ENCODE measurements at regions not wholly inside any gene's neighbourhood (a gene's known extent, or its start where the extent isn't known, plus 50 kb on each side); places are given as distances from the start of the nearest gene placed in this dataset.

DNA sequence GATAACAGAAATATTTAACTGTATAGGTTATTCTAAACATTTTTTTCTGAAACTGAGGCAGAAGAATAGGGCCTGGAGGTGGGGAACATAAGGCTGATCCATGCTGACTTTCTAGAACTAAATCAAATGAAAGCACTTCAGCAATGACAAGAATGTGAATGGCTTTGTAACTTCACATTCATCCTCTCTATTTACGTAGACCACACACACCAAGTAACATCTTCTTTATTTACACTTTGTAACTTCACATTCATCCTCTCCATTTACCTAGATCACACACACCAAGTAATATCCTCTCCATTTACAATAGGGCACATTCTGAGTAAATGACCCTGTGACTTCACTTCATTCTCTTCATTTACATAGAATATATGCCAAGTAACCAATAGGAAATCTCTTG is 251.8 kb upstream of the CDH9 start:
- ATAC-seq (ENCODE audit: insufficient number of reproducible peaks, low FRiP score, low read depth) (no peak), DNase-seq (ENCODE audit: low spot score) (no peak)
- Histone ChIP-seq H3K27me3 (replicated peaks; ENCODE audit: insufficient read depth) (no peaks in the 10 kb centered on the region), H3K27ac (no peak overlapping the region), H3K9me3 (no peaks in the 10 kb centered on the region), H3K36me3 (no peaks in the 10 kb centered on the region), H3K4me1 (ENCODE audit: control insufficient read depth in 1 of 2, low read depth in 2 of 2) (no peaks in the 10 kb centered on the region), H3K4me3 (no peak overlapping the region)
- TF ChIP-seq, protein P1, sequence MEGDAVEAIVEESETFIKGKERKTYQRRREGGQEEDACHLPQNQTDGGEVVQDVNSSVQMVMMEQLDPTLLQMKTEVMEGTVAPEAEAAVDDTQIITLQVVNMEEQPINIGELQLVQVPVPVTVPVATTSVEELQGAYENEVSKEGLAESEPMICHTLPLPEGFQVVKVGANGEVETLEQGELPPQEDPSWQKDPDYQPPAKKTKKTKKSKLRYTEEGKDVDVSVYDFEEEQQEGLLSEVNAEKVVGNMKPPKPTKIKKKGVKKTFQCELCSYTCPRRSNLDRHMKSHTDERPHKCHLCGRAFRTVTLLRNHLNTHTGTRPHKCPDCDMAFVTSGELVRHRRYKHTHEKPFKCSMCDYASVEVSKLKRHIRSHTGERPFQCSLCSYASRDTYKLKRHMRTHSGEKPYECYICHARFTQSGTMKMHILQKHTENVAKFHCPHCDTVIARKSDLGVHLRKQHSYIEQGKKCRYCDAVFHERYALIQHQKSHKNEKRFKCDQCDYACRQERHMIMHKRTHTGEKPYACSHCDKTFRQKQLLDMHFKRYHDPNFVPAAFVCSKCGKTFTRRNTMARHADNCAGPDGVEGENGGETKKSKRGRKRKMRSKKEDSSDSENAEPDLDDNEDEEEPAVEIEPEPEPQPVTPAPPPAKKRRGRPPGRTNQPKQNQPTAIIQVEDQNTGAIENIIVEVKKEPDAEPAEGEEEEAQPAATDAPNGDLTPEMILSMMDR (IDR thresholded peaks at IDR 0.05) = no peak

DNA sequence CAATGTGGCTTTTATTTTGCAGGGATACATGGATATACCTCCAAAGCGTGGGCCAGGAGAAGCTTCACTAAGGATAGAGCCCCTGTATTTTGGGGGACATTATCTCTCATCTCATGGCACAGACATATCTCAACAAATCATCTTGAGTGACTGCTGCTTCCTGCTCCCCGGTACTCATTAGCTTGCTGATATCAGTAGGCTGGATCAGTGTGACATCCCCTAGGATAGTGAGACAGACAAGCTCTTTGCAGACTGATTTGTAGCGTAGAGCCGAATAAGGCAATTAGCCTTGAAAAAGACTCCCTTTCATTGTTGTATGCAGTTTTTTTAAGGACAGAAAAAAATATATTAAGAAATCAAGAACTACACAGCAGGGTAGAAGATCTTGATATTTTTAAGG is 237.7 kb upstream of the CDH9 start:
- Histone ChIP-seq H3K36me3 (no peaks in the 10 kb centered on the region), H3K27ac (no peak overlapping the region), H3K4me1 (ENCODE audit: control insufficient read depth in 1 of 2, low read depth in 2 of 2) (no peaks in the 10 kb centered on the region), H3K27me3 (replicated peaks; ENCODE audit: insufficient read depth) (no peaks in the 10 kb centered on the region), H3K9me3 (no peaks in the 10 kb centered on the region), H3K4me3 (no peak overlapping the region)
- ATAC-seq (ENCODE audit: insufficient number of reproducible peaks, low FRiP score, low read depth) = no peak
- TF ChIP-seq, protein P1 (IDR thresholded peaks at IDR 0.05) = no peak
- no peak for DNase-seq (ENCODE audit: low spot score)

DNA sequence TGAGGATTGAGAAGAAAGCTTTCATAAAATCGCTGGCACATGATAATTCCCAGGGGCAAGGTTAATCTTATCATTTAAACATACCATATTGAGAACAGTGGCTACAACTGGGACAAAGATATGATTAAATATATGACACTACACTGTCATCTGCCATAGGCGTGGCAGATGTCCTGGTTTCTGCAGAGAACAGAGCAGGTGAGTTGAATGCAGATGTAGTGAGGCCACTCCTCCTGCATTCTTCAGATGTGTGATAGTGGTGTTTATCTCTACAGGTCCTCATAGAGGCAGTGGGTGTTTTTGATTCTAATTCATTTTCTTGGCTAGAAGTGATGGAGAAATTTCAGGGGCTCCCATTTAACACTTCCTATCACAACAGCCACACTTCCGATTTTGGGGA is 237.0 kb upstream of the CDH9 start:
- Histone ChIP-seq H3K27ac (no peak overlapping the region), H3K27me3 (replicated peaks; ENCODE audit: insufficient read depth) (no peaks in the 10 kb centered on the region), H3K36me3 (no peaks in the 10 kb centered on the region), H3K4me3 (no peak overlapping the region), H3K4me1 (ENCODE audit: control insufficient read depth in 1 of 2, low read depth in 2 of 2) (no peaks in the 10 kb centered on the region), H3K9me3 (no peaks in the 10 kb centered on the region)
- TF ChIP-seq, protein P1 (IDR thresholded peaks at IDR 0.05) = no peak
- DNase-seq (ENCODE audit: low spot score) = no peak
- ATAC-seq (ENCODE audit: insufficient number of reproducible peaks, low FRiP score, low read depth) = no peak

DNA sequence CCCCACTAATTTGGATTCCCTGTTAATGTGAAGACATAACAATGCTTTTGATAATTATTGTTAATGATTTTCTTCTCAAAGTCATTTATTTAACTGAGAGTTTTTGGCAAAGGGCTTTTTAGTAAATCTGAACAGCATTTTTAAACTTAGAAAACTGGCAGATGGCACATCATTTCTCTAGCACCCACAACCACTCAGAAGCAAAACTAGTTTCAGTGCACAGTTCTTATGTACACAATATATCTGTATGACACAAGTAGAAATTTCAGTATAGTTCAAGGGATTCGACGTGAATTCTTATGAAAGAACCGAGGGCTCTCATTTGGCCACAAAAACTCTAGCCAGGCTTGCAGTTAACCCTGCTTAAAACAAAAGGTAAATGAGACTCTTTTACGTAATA is 231.4 kb upstream of the CDH9 start:
- Histone ChIP-seq H3K36me3 (no peaks in the 10 kb centered on the region), H3K27ac (no peak overlapping the region), H3K4me3 (no peak overlapping the region), H3K4me1 (ENCODE audit: control insufficient read depth in 1 of 2, low read depth in 2 of 2) (no peaks in the 10 kb centered on the region), H3K9me3 (no peaks in the 10 kb centered on the region), H3K27me3 (replicated peaks; ENCODE audit: insufficient read depth) (no peaks in the 10 kb centered on the region)
- no peak for ATAC-seq (ENCODE audit: insufficient number of reproducible peaks, low FRiP score, low read depth)
- DNase-seq (ENCODE audit: low spot score) = no peak
- TF ChIP-seq, protein P1 (IDR thresholded peaks at IDR 0.05) = no peak

DNA sequence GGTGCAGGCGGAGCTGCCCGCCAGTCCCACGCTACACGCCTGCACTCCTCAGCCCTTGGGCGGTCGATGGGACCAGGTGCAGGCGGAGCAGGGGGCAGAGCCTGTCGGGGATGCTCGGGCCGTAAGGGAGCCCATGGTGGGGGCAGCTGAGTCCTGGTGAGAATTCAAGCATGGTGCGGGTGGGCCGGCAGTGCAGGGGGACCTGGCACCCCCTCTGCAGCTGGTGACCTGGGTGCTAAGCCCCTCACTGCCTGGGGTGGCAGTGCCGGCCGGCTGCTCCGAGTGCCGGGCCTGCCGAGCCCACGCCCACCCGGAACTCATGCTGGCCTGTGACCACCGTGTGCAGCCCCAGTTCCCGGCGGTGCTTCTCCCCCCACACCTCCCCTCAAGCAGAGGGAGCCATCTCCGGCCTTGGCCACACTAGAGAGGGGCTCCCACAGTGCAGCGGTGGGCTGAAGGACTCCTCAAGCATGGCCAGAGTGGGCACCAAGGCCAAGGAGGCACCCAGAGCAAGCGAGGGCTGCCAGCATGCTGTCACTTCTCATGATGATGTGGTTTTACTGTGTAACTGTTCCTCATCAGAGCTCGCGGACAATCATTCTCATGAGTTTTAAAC is 228.9 kb upstream of the CDH9 start:
- Histone ChIP-seq H3K27ac (no peak overlapping the region), H3K4me1 (ENCODE audit: control insufficient read depth in 1 of 2, low read depth in 2 of 2) (no peaks in the 10 kb centered on the region), H3K9me3 (no peaks in the 10 kb centered on the region), H3K4me3 (no peak overlapping the region), H3K36me3 (no peaks in the 10 kb centered on the region), H3K27me3 (replicated peaks; ENCODE audit: insufficient read depth) (no peaks in the 10 kb centered on the region)
- DNase-seq (ENCODE audit: low spot score) (no peak), ATAC-seq (ENCODE audit: insufficient number of reproducible peaks, low FRiP score, low read depth) (no peak)
- TF ChIP-seq, protein P1 (IDR thresholded peaks at IDR 0.05) = no peak
